Astrocyte of the cerebellum (primary cell): ENCODE measurements at regions not wholly inside any gene's neighbourhood (a gene's known extent, or its start where the extent isn't known, plus 50 kb on each side); places are given as distances from the start of the nearest gene placed in this dataset.

Experiments
- DNase-seq: peaks from one replicate; pipeline ENCODE4 v3.0.0-alpha.2; 2011; ENCODE audit warnings: low read depth
- H3K4me3 ChIP-seq: 2 replicates; pipeline ENCODE4 v1.5.1; 2011; ENCODE audit warnings: mild to moderate bottlenecking, low read depth, low read length, moderate library complexity
- CTCF ChIP-seq: IDR thresholded peaks from 2 replicates; pipeline ENCODE4 v1.5.1; 2012; ENCODE audit warnings: low read length, low read depth, moderate library complexity, mild to moderate bottlenecking; ENCODE audit errors: missing control alignments
- in situ Hi-C: cut with HindIII; loops from 2 replicates; pipeline ENCODE4 v1.10.0; 2017; ENCODE audit warnings: low sequenced_read_pairs

GRCh38 chr6:19478273-19478672 lies 358.9 kb upstream of the ID4 start:
- in situ Hi-C loops = no loop called here
- no peak overlapping the region for H3K4me3 ChIP-seq
- no peak for DNase-seq
- no peak for TF ChIP-seq CTCF

GRCh38 chr6:19478992-19479391 lies 358.2 kb upstream of the ID4 start:
- peak; percentile 9 for DNase-seq
- TF ChIP-seq CTCF = no peak
- in situ Hi-C loops = no loop called here
- H3K4me3 ChIP-seq = no peak overlapping the region

- H3K4me3 ChIP-seq = no peak overlapping the region
- DNase-seq = no peak
- in situ Hi-C loops = no loop called here
These were observed 357.6 kb upstream of the ID4 start for GRCh38 chr6:19479551-19479950.

GRCh38 chr6:19492636-19493405 lies 344.3 kb upstream of the ID4 start:
- H3K4me3 ChIP-seq = no peak overlapping the region
- no peak for TF ChIP-seq CTCF
- DNase-seq = no peak
- in situ Hi-C loops = no loop called here

More at GRCh38 chr6:19479551-19479950, 357.6 kb upstream of the ID4 start:
- TF ChIP-seq CTCF = no peak

GRCh38 chr6:19501737-19502245 lies 335.4 kb upstream of the ID4 start:
- no peak for DNase-seq
- H3K4me3 ChIP-seq = no peak overlapping the region
- in situ Hi-C loops = no loop called here
- TF ChIP-seq CTCF = no peak

GRCh38 chr6:19502301-19502700 lies 334.9 kb upstream of the ID4 start:
- in situ Hi-C loops = no loop called here
- no peak overlapping the region for H3K4me3 ChIP-seq
- no peak for TF ChIP-seq CTCF
- DNase-seq = no peak
